WERI-Rb-1 (cell line): ENCODE measurements at regions not wholly inside any gene's neighbourhood (a gene's known extent, or its start where the extent isn't known, plus 50 kb on each side); places are given as distances from the start of the nearest gene placed in this dataset.

Experiments used
- DNase-seq: peaks from one replicate; pipeline ENCODE4 v3.0.0-alpha.2; 2020
- H3K27ac ChIP-seq: fragments of 250-450 bp; sonication (Bioruptor Pico); 2 replicates; pipeline ENCODE4 v1.5.1; 2020; ENCODE audit warnings: mild to moderate bottlenecking, moderate library complexity
- H3K27me3 ChIP-seq: fragments of 250-450 bp; sonication (Bioruptor Pico); 2 replicates; pipeline ENCODE4 v1.5.1; 2021; ENCODE audit warnings: mild to moderate bottlenecking, low read depth, moderate library complexity; ENCODE audit not compliant: insufficient read depth, severe bottlenecking
- H3K36me3 ChIP-seq: fragments of 250-450 bp; sonication (Bioruptor Pico); 2 replicates; pipeline ENCODE4 v1.5.1; 2020; ENCODE audit warnings: mild to moderate bottlenecking, moderate library complexity
- H3K4me3 ChIP-seq: 2 replicates; pipeline ENCODE4 v1.5.1; 2011; ENCODE audit warnings: low read depth, mild to moderate bottlenecking, control low read depth, low read length
- H3K9me3 ChIP-seq: fragments of 250-450 bp; sonication (Bioruptor Pico); 2 replicates; pipeline ENCODE4 v1.5.1; 2021; ENCODE audit warnings: mild to moderate bottlenecking, moderate library complexity; ENCODE audit not compliant: severe bottlenecking
- TF ChIP-seq, protein P1 (sequence below): IDR thresholded peaks from 2 replicates; pipeline ENCODE4 v1.5.1; 2011; ENCODE audit warnings: low read depth, mild to moderate bottlenecking, control low read depth, inconsistent platforms, low read length

- no peaks in the 10 kb centered on the region for H3K36me3 ChIP-seq
- H3K9me3 ChIP-seq: no peaks in the 10 kb centered on the region
- TF ChIP-seq, protein P1, sequence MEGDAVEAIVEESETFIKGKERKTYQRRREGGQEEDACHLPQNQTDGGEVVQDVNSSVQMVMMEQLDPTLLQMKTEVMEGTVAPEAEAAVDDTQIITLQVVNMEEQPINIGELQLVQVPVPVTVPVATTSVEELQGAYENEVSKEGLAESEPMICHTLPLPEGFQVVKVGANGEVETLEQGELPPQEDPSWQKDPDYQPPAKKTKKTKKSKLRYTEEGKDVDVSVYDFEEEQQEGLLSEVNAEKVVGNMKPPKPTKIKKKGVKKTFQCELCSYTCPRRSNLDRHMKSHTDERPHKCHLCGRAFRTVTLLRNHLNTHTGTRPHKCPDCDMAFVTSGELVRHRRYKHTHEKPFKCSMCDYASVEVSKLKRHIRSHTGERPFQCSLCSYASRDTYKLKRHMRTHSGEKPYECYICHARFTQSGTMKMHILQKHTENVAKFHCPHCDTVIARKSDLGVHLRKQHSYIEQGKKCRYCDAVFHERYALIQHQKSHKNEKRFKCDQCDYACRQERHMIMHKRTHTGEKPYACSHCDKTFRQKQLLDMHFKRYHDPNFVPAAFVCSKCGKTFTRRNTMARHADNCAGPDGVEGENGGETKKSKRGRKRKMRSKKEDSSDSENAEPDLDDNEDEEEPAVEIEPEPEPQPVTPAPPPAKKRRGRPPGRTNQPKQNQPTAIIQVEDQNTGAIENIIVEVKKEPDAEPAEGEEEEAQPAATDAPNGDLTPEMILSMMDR: no peak
- no peak overlapping the region for H3K27ac ChIP-seq
- no peak overlapping the region for H3K4me3 ChIP-seq
- H3K27me3 ChIP-seq: no peaks in the 10 kb centered on the region
- no peak for DNase-seq
Observed at GRCh38 chr4:157908691-157909090, 264.1 kb downstream of the GASK1B start.

DNA sequence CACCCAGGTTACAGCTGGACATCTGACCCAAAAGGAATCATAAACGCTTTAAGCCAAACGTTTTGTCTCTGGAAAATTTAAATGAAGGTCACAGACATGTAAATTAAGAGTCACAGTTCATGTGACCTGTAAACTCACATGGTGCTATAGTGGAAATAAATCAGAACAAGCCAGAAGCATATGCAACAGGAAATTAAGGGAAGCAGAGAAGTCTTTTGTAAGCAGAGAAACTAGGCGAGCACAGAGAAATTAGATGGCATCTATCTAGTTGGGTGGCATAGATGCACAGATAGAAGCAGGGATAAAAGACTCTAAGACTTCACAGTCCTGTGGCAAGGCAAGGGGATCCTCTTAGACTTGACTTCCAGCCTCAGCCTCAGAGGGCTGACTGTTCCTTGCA lies 264.8 kb downstream of the GASK1B start:
- H3K27me3 ChIP-seq: no peaks in the 10 kb centered on the region
- H3K36me3 ChIP-seq: no peaks in the 10 kb centered on the region
- H3K9me3 ChIP-seq: no peaks in the 10 kb centered on the region
- TF ChIP-seq, protein P1: no peak
- H3K27ac ChIP-seq: no peak overlapping the region
- DNase-seq: no peak
- no peak overlapping the region for H3K4me3 ChIP-seq

GRCh38 chr4:157907226-157907946 lies 265.4 kb downstream of the GASK1B start:
- Histone ChIP-seq H3K36me3 (no peaks in the 10 kb centered on the region), H3K4me3 (no peak overlapping the region), H3K27me3 (no peaks in the 10 kb centered on the region), H3K27ac (no peak overlapping the region), H3K9me3 (no peaks in the 10 kb centered on the region)
- no peak for DNase-seq
- TF ChIP-seq, protein P1: no peak

DNA sequence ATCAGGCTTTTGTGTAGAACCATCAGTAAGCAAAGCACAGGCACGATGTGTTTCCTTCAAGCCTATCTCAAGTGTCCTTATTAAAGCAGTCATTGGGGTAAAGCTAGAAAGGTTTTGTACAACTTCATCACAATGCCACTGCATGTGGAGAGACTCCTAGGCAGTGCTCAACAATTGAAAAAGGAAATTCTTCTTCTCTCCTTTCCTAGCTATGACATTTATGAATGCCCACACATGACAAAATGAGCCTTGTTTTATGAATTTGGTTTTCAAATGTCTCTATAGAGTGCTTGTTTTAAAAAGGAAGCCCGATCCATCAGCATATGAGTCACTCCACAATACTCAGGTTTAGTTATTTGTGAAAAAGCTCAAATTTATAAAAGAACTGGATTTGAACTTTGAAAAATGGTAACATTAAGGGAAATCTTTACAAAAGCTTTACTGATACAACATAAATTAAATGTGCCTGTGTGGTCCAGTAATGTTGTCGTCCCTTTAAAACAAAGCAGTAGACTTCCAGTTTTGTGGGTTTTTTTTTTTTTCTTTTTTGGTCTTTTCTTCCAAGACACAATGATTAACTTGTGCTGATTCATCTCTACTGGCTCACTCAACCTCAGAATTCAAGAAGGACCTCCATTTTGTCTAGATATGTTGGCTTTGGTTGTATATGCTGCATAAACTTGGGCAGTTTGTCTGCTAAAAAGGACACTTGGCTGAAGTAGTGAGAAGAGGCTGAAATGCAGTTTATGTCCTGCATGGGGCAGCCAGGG lies 273.8 kb downstream of the GASK1B start:
- H3K27ac ChIP-seq: no peak overlapping the region
- TF ChIP-seq, protein P1: no peak
- DNase-seq: no peak
- no peaks in the 10 kb centered on the region for H3K27me3 ChIP-seq
- no peaks in the 10 kb centered on the region for H3K9me3 ChIP-seq
- no peak overlapping the region for H3K4me3 ChIP-seq
- H3K36me3 ChIP-seq: no peaks in the 10 kb centered on the region

- DNase-seq: no peak
- no peak overlapping the region for H3K4me3 ChIP-seq
- H3K36me3 ChIP-seq: no peaks in the 10 kb centered on the region
- no peaks in the 10 kb centered on the region for H3K9me3 ChIP-seq
- no peak overlapping the region for H3K27ac ChIP-seq
- TF ChIP-seq, protein P1: no peak
- no peaks in the 10 kb centered on the region for H3K27me3 ChIP-seq
Observed at GRCh38 chr4:157897855-157898370, 274.9 kb downstream of the GASK1B start.
